ENCODE measurements at regions not wholly inside any gene's neighbourhood (a gene's known extent, or its start where the extent isn't known, plus 50 kb on each side); places are given as distances from the start of the nearest gene placed in this dataset.

DNA sequence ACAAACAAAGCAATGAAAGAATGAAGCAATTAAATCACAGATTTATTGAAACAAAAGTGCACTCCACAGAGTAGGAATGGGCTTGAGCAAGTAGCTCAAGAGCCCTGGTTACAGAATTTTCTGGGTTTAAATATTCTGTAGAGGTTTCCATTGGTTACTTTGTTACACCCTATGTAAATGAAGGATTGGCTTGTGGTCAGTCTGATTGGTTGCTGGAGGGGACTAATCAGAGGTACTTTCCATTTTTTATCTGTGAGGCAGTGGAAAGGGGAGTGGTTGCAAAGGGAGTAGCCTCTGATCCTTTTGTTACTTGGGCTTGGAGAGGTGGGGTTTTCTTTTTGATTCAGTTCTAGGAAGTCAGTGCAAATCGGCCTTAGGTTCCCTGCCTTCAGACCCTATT is 253.3 kb downstream of the ARL6IP6 start:
- no TSS peak for BruUV-seq (replicated peaks)
- POLR2A ChIA-PET (ENCODE audit: unreplicated experiment), result no interaction called here
- no peaks in the 10 kb centered on the region for H3K36me3 ChIP-seq (ENCODE audit: low read depth)

DNA sequence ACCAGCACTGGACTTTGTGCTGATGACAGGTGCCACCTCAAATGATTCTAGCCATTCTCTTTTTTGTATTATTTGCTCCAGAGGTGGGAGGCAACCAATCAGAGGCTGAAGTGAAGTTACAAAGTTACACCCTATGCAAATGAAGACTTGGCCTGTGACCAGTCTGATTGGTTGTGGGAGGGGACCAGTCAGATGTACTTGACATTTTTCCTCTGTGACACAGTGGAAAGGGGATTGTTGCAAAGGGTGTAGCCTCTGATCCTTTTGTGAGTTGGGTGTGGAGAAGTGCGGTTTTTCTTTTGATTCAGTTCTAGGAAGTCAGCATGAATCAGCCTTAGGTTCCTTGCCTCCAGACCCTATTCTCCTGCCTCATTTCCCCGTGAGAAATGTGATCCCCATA is 244.0 kb downstream of the ARL6IP6 start:
- Histone ChIP-seq H3K9me3 (ENCODE audit: insufficient read depth, low read depth) (no peaks in the 10 kb centered on the region), H2AFZ (no peak overlapping the region), H3F3A (ENCODE audit: insufficient read depth, low read depth) (no peaks in the 10 kb centered on the region), H3K4me2 (no peak overlapping the region), H3K9me2 (ENCODE audit: insufficient read depth) (no peaks in the 10 kb centered on the region), H4K20me1 (ENCODE audit: insufficient read depth) (no peaks in the 10 kb centered on the region), H3K36me3 (ENCODE audit: low read depth) (no peaks in the 10 kb centered on the region), H3K79me2 (ENCODE audit: low read depth) (no peaks in the 10 kb centered on the region), H3K4me3 (no peak overlapping the region), H3K4me1 (replicated peaks; ENCODE audit: insufficient read depth) (no peaks in the 10 kb centered on the region), H3K27me3 (ENCODE audit: insufficient read depth, low read depth) (no peaks in the 10 kb centered on the region), H3K27ac (no peak overlapping the region)
- CTCF ChIA-PET, result no interaction called here
- peak in 1 of 2 experiments; percentile 3 for DNase-seq
- intact Hi-C loops (cut with micrococcal nuclease; ENCODE audit: unreplicated experiment), result no loop called here
- BruUV-seq (replicated peaks), result no TSS peak
- POLR2A ChIA-PET (ENCODE audit: unreplicated experiment), result no interaction called here
- TF ChIP-seq, protein P1, sequence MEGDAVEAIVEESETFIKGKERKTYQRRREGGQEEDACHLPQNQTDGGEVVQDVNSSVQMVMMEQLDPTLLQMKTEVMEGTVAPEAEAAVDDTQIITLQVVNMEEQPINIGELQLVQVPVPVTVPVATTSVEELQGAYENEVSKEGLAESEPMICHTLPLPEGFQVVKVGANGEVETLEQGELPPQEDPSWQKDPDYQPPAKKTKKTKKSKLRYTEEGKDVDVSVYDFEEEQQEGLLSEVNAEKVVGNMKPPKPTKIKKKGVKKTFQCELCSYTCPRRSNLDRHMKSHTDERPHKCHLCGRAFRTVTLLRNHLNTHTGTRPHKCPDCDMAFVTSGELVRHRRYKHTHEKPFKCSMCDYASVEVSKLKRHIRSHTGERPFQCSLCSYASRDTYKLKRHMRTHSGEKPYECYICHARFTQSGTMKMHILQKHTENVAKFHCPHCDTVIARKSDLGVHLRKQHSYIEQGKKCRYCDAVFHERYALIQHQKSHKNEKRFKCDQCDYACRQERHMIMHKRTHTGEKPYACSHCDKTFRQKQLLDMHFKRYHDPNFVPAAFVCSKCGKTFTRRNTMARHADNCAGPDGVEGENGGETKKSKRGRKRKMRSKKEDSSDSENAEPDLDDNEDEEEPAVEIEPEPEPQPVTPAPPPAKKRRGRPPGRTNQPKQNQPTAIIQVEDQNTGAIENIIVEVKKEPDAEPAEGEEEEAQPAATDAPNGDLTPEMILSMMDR (conservative IDR thresholded peaks at IDR 0.05), result no peak
- TF ChIP-seq EZH2 (IDR thresholded peaks at IDR 0.05; ENCODE audit: low read depth), result no peak

More for the DNA sequence above, 253.3 kb downstream of the ARL6IP6 start:
- peaks cover 7% of the 10 kb centered on the region; the same call in 1 of the 2 replicates for H3K9me3 ChIP-seq (ENCODE audit: insufficient read depth, low read depth)
- DNase-seq, result no peak
- H2AFZ ChIP-seq, result no peak overlapping the region
- H3K4me2 ChIP-seq, result no peak overlapping the region
- intact Hi-C loops (cut with micrococcal nuclease; ENCODE audit: unreplicated experiment), result no loop called here
- no peak for TF ChIP-seq EZH2 (IDR thresholded peaks at IDR 0.05; ENCODE audit: low read depth)
- TF ChIP-seq, protein P1 (conservative IDR thresholded peaks at IDR 0.05), result no peak
- no peaks in the 10 kb centered on the region for H4K20me1 ChIP-seq (ENCODE audit: insufficient read depth)
- H3K27me3 ChIP-seq (ENCODE audit: insufficient read depth, low read depth), result no peaks in the 10 kb centered on the region
- H3K4me1 ChIP-seq (replicated peaks; ENCODE audit: insufficient read depth), result no peaks in the 10 kb centered on the region
- H3K4me3 ChIP-seq, result no peak overlapping the region
- no peak overlapping the region for H3K27ac ChIP-seq
- H3K79me2 ChIP-seq (ENCODE audit: low read depth), result no peaks in the 10 kb centered on the region
- CTCF ChIA-PET, result no interaction called here
- no peaks in the 10 kb centered on the region for H3F3A ChIP-seq (ENCODE audit: insufficient read depth, low read depth)
- no peaks in the 10 kb centered on the region; the same call in 1 of the 2 replicates for H3K9me2 ChIP-seq (ENCODE audit: insufficient read depth)

DNA sequence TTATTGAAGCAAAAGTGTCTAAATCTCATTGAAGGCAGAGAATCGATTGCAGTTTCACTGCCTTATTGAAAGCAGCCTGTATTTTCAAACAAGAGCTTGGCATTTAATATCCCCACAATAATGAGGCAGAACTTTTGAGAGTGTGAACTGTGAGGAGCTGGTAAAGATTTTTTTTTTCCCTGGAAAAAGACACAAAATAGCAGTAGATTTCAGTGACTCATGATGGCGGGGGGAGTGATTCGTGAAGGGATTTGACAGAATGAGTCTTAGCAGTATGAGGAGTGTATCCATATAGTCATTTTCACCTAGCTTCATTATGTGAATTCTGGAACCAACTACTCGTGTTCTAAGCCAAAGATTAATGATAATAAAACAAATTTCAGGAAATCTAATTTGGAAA is 242.9 kb downstream of the ARL6IP6 start:
- intact Hi-C loops (cut with micrococcal nuclease; ENCODE audit: unreplicated experiment), result no loop called here
- H3K4me3 ChIP-seq, result no peak overlapping the region
- POLR2A ChIA-PET (ENCODE audit: unreplicated experiment), result no interaction called here
- H3K27me3 ChIP-seq (ENCODE audit: insufficient read depth, low read depth), result no peaks in the 10 kb centered on the region
- no peaks in the 10 kb centered on the region for H3K79me2 ChIP-seq (ENCODE audit: low read depth)
- TF ChIP-seq, protein P1 (conservative IDR thresholded peaks at IDR 0.05), result no peak
- no peaks in the 10 kb centered on the region for H3F3A ChIP-seq (ENCODE audit: insufficient read depth, low read depth)
- BruUV-seq (replicated peaks), result no TSS peak
- H3K9me3 ChIP-seq (ENCODE audit: insufficient read depth, low read depth), result no peaks in the 10 kb centered on the region
- no peak overlapping the region for H2AFZ ChIP-seq
- no peaks in the 10 kb centered on the region for H3K9me2 ChIP-seq (ENCODE audit: insufficient read depth)
- H3K36me3 ChIP-seq (ENCODE audit: low read depth), result no peaks in the 10 kb centered on the region
- H3K4me2 ChIP-seq, result no peak overlapping the region
- no peaks in the 10 kb centered on the region for H4K20me1 ChIP-seq (ENCODE audit: insufficient read depth)
- H3K4me1 ChIP-seq (replicated peaks; ENCODE audit: insufficient read depth), result no peaks in the 10 kb centered on the region
- DNase-seq, result no peak
- CTCF ChIA-PET, result no interaction called here
- no peak overlapping the region for H3K27ac ChIP-seq
